Dermis microvascular lymphatic vessel endothelial cell (primary cell): ENCODE measurements at regions not wholly inside any gene's neighbourhood (a gene's known extent, or its start where the extent isn't known, plus 50 kb on each side); places are given as distances from the start of the nearest gene placed in this dataset.

Experiments used
- DNase-seq, 2 donors: peaks; one replicate each; pipeline versions ENCODE4 v3.0.0 to v3.0.0-alpha.2; 2010; ENCODE audit warnings: low read depth in 2 of 2

GRCh38 chr16:85386467-85387170 lies 226.5 kb upstream of the GSE1 start:
- DNase-seq, result no peak

- DNase-seq, result no peak
Measured at GRCh38 chr16:85387171-85387507, 226.0 kb upstream of the GSE1 start.

- DNase-seq, result no peak
Measured at GRCh38 chr16:85387731-85388295, 225.3 kb upstream of the GSE1 start.

- no peak for DNase-seq
Measured at GRCh38 chr16:85389679-85390470, 223.2 kb upstream of the GSE1 start.

GRCh38 chr16:85390511-85391174 lies 222.5 kb upstream of the GSE1 start:
- peak; percentile 56 to 66 for DNase-seq

- DNase-seq, result no peak
Measured at GRCh38 chr16:85391175-85391707, 221.9 kb upstream of the GSE1 start.

GRCh38 chr16:85391769-85392583 lies 221.1 kb upstream of the GSE1 start:
- DNase-seq, result no peak

- no peak for DNase-seq
Measured at GRCh38 chr16:85392756-85393673, 220.1 kb upstream of the GSE1 start.

- peak in 1 of 2 donors; percentile 56 for DNase-seq
Measured at GRCh38 chr16:85393674-85394451, 219.3 kb upstream of the GSE1 start.

GRCh38 chr16:85394456-85395206 lies 218.5 kb upstream of the GSE1 start:
- no peak for DNase-seq

GRCh38 chr16:85395207-85395912 lies 217.8 kb upstream of the GSE1 start:
- peak in 1 of 2 donors; percentile 66 for DNase-seq

GRCh38 chr16:85395913-85396878 lies 216.9 kb upstream of the GSE1 start:
- DNase-seq, result peak in 1 of 2 donors; percentile 41

GRCh38 chr16:85396879-85397871 lies 215.9 kb upstream of the GSE1 start:
- no peak for DNase-seq

GRCh38 chr16:85398050-85398451 lies 215.1 kb upstream of the GSE1 start:
- DNase-seq, result no peak
